ENCODE measurements at regions not wholly inside any gene's neighbourhood (a gene's known extent, or its start where the extent isn't known, plus 50 kb on each side); places are given as distances from the start of the nearest gene placed in this dataset.
"Not testable (repeated sequence)": the region's sequence is repeated elsewhere in the genome, so short reads cannot be mapped to it uniquely, and the experiment has no call there.

DNA sequence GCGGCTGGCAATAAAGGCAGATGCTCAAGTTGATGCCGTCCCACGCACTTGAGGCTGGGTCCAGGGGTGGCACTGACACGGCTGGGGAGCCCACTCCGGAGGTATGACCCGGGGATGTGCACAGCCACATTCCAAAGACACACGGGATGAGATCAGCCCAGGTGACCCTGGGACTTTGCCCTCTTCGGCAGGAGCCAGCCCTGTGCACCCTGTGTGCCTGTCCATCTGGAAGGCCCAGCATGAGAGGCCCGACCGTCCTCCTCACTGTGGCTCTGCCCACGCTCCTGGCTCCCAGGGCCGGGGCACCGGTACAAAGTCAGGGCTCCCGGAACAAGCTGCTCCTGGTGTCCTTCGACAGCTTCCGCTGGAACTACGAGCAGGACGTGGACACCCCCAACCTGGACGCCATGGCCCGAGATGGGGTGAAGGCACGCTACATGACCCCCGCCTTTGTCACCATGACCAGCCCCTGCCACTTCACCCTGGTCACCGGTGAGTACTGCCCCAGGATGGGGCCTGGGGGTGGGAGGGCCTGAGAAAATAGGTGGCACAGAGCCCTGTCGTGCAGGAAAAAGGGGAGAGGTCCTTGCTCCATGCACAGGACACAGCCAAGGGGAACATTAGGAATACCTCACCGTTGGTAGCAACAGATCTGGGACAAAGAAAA lies 309.9 kb downstream of the TP53TG3F start:
- H3K36me3 ChIP-seq; H3K4me3 ChIP-seq; DNase-seq; H3K27me3 ChIP-seq; H3K27ac ChIP-seq; H3K4me1 ChIP-seq; H3K9me3 ChIP-seq (replicated peaks): not testable (repeated sequence)

DNA sequence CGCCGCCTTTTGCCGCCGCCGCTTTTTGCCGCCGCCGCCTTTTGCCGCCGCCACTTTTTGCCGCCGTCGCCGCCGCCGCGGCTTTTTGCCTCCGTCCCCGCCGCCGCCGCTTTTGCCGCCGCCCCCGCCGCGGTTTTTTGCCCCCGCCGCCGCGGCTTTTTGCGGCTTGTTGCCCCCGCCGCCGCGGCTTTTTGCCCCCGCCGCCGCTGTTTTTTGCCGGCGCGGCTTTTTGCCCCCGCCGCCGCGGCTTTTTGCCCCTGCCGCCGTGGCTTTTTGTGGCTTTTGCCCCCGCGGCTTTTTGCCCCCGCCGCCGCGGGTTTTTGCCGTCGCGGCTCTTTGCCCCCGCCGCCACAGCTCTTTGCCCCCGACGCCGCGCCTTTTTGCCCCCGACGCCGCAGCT lies 311.1 kb downstream of the TP53TG3F start:
- DNase-seq; H3K4me3 ChIP-seq; H3K9me3 ChIP-seq (replicated peaks): not testable (repeated sequence)

GRCh38 chr16:33771211-33771610 lies 311.8 kb downstream of the TP53TG3F start:
- not testable (repeated sequence) for H3K4me3 ChIP-seq; H3K27ac ChIP-seq; DNase-seq; H3K4me1 ChIP-seq; H3K9me3 ChIP-seq (replicated peaks); H3K36me3 ChIP-seq; H3K27me3 ChIP-seq

More for the DNA sequence above, 311.1 kb downstream of the TP53TG3F start:
- H3K36me3 ChIP-seq, H3K4me1 ChIP-seq, H3K27me3 ChIP-seq, H3K27ac ChIP-seq: not testable (repeated sequence)

DNA sequence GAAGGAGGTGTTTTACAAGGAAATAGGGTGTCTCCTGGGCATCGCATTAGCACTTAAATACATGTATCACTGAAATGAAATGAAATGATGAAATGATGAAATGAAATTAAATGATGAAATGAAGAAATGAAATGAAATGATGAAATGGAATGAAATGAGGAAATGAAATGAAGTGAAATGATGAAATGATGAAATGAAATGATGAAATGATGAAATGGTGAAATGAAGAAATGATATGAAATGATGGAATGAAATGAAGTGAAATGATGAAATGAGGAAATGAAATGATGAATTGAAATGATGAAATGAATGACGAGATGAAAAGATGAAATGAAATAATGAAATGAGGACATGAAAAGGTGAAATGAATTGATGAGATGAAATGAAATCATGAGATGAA lies 314.6 kb downstream of the TP53TG3F start:
- not testable (repeated sequence) for H3K4me3 ChIP-seq; H3K4me1 ChIP-seq; DNase-seq; H3K9me3 ChIP-seq (replicated peaks); H3K27me3 ChIP-seq; H3K36me3 ChIP-seq; H3K27ac ChIP-seq

GRCh38 chr16:33774724-33775123 lies 315.3 kb downstream of the TP53TG3F start:
- not testable (repeated sequence) for H3K9me3 ChIP-seq (replicated peaks); DNase-seq; H3K36me3 ChIP-seq; H3K4me1 ChIP-seq; H3K4me3 ChIP-seq; H3K27me3 ChIP-seq; H3K27ac ChIP-seq

GRCh38 chr16:33816328-33816944 lies 357.0 kb downstream of the TP53TG3F start:
- H3K4me1 ChIP-seq; H3K27ac ChIP-seq; H3K27me3 ChIP-seq; H3K4me3 ChIP-seq; H3K36me3 ChIP-seq; DNase-seq; H3K9me3 ChIP-seq (replicated peaks): not testable (repeated sequence)

GRCh38 chr16:33824736-33825135 lies 365.3 kb downstream of the TP53TG3F start:
- H3K4me3 ChIP-seq; H3K27ac ChIP-seq; H3K27me3 ChIP-seq; H3K4me1 ChIP-seq; H3K9me3 ChIP-seq (replicated peaks); H3K36me3 ChIP-seq; DNase-seq: not testable (repeated sequence)

GRCh38 chr16:33827522-33827921 lies 368.1 kb downstream of the TP53TG3F start:
- not testable (repeated sequence) for H3K4me3 ChIP-seq; DNase-seq; H3K27ac ChIP-seq; H3K36me3 ChIP-seq; H3K4me1 ChIP-seq; H3K9me3 ChIP-seq (replicated peaks); H3K27me3 ChIP-seq

DNA sequence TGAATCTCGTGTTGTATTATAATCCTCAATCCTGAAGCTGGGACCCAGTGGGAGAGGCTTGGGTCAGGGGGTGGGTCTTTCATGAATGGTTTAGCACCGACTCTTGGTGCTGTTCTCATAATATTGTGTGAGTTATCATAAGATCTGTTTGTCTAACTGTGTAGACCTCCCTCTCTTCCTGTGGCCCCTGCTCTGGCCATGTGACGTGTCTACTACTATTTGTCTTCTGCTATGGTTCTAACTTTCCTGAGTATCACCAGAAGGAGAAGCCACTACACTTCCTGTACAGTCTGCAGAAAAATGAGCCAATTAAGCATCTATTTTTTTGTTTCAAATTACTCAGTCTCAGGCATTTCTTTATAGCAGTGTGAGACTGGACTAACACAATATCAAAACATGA lies 379.7 kb downstream of the TP53TG3F start:
- not testable (repeated sequence) for H3K27me3 ChIP-seq; H3K4me3 ChIP-seq; DNase-seq; H3K27ac ChIP-seq; H3K9me3 ChIP-seq (replicated peaks); H3K36me3 ChIP-seq; H3K4me1 ChIP-seq

DNA sequence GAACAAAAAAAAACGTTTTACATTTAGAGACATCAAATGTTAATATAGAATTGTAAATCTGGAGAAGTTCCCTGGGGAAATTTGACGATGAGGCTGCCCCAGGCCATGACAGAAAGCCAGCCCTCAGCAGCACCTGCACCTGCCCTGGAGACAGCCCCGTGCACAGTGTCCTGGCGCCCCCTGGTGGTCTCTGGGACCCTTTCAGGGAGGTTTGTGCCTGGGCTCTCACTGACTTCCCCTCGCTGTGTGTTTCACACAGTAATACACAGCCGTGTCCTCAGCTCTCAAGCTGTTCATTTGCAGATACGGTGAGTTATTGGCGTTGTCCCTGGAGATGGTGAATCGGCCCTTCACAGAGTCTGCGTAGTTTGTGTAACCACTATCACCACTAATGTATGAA lies 385.1 kb downstream of the TP53TG3F start:
- DNase-seq = peak; percentile 1 to 4
- H3K27me3 ChIP-seq; H3K9me3 ChIP-seq (replicated peaks); H3K4me3 ChIP-seq; H3K27ac ChIP-seq; H3K4me1 ChIP-seq; H3K36me3 ChIP-seq: not testable (repeated sequence)

All from SJCRH30 (cell line).